NCI-H1092 (cell line): ENCODE measurements at regions not wholly inside any gene's neighbourhood (a gene's known extent, or its start where the extent isn't known, plus 50 kb on each side); places are given as distances from the start of the nearest gene placed in this dataset.

Experiments
- DNase-seq: peaks from one replicate; lab custom pipeline; 2025; lab: John Stamatoyannopoulos, UW

GRCh38 chr2:120425014-120425413 is 79.1 kb downstream of the INHBB start:
- no peak for DNase-seq

- DNase-seq: no peak
Measured at GRCh38 chr2:120428748-120429147, 82.8 kb downstream of the INHBB start.

- no peak for DNase-seq
Measured at GRCh38 chr2:120429586-120430500, 83.9 kb downstream of the INHBB start.

- no peak for DNase-seq
Measured at GRCh38 chr2:120430501-120430830, 84.5 kb downstream of the INHBB start.

- DNase-seq: no peak
Measured at GRCh38 chr2:120430957-120431356, 85.0 kb downstream of the INHBB start.

- no peak for DNase-seq
Measured at GRCh38 chr2:120431386-120432292, 85.7 kb downstream of the INHBB start.

GRCh38 chr2:120432293-120432975 is 86.5 kb downstream of the INHBB start:
- no peak for DNase-seq

- no peak for DNase-seq
Measured at GRCh38 chr2:120432976-120433815, 87.3 kb downstream of the INHBB start.

- DNase-seq: no peak
Measured at GRCh38 chr2:120433816-120434290, 87.9 kb downstream of the INHBB start.

- no peak for DNase-seq
Measured at GRCh38 chr2:120434492-120435308, 88.8 kb downstream of the INHBB start.

- no peak for DNase-seq
Measured at GRCh38 chr2:120435671-120436459, 89.9 kb downstream of the INHBB start.

- DNase-seq: no peak
Measured at GRCh38 chr2:120436460-120436739, 90.5 kb downstream of the INHBB start.

GRCh38 chr2:120436885-120437603 is 91.1 kb downstream of the INHBB start:
- no peak for DNase-seq

GRCh38 chr2:120437604-120438000 is 91.7 kb downstream of the INHBB start:
- no peak for DNase-seq

- no peak for DNase-seq
Measured at GRCh38 chr2:120438301-120439066, 92.5 kb downstream of the INHBB start.

GRCh38 chr2:120439067-120439368 is 93.1 kb downstream of the INHBB start:
- DNase-seq: no peak

GRCh38 chr2:120439637-120440384 is 93.9 kb downstream of the INHBB start:
- no peak for DNase-seq
